ENCODE measurements at regions not wholly inside any gene's neighbourhood (a gene's known extent, or its start where the extent isn't known, plus 50 kb on each side); places are given as distances from the start of the nearest gene placed in this dataset.
"Not testable (repeated sequence)": the region's sequence is repeated elsewhere in the genome, so short reads cannot be mapped to it uniquely, and the experiment has no call there.

DNA sequence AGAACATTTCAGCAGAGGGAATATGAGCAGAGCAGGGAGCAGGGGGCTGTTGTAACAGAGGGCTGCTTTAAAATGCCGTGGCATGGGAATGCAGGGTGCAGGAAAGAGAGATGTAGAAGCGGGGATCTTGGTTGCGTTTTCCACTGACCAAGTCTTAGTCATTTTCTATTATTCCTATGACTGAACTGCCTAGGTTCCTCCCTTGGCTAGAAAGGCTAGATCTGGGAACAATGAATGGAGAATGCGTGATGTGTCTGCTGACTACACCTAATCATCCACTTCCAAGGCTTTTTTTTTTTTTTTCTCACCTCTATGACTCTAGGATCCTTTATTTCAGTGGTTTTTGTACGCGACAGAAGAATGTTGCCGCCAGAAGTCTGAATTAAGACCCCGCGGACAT is 607.4 kb upstream of the TBL1XR1 start:
- Histone ChIP-seq H3K27me3 (ENCODE audit: insufficient read depth, low read length) (no peaks in the 10 kb centered on the region), H3K4me2 (ENCODE audit: insufficient read depth, low read length) (no peak overlapping the region), H3K36me3 (ENCODE audit: insufficient read depth, low read length) (no peaks in the 10 kb centered on the region), H2AFZ (ENCODE audit: low read length) (peak overlapping the region; percentile 8), H3K79me2 (ENCODE audit: insufficient read depth, low read length) (no peaks in the 10 kb centered on the region), H3K27ac (ENCODE audit: low read depth, low read length) (no peak overlapping the region), H3K4me3 (ENCODE audit: insufficient read depth, low read length) (no peak overlapping the region), H3K9me3 (ENCODE audit: low read depth, low read length) (no peaks in the 10 kb centered on the region), H4K20me1 (ENCODE audit: insufficient read depth, low read length) (no peaks in the 10 kb centered on the region), H3K4me1 (ENCODE audit: insufficient read depth, low read length) (peaks cover 39% of the 10 kb centered on the region)
- TF ChIP-seq, protein P1, sequence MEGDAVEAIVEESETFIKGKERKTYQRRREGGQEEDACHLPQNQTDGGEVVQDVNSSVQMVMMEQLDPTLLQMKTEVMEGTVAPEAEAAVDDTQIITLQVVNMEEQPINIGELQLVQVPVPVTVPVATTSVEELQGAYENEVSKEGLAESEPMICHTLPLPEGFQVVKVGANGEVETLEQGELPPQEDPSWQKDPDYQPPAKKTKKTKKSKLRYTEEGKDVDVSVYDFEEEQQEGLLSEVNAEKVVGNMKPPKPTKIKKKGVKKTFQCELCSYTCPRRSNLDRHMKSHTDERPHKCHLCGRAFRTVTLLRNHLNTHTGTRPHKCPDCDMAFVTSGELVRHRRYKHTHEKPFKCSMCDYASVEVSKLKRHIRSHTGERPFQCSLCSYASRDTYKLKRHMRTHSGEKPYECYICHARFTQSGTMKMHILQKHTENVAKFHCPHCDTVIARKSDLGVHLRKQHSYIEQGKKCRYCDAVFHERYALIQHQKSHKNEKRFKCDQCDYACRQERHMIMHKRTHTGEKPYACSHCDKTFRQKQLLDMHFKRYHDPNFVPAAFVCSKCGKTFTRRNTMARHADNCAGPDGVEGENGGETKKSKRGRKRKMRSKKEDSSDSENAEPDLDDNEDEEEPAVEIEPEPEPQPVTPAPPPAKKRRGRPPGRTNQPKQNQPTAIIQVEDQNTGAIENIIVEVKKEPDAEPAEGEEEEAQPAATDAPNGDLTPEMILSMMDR (IDR thresholded peaks at IDR 0.05; ENCODE audit: extremely low read depth, low read depth, low read length), result no peak
- DNase-seq (ENCODE audit: insufficient read length, low spot score, missing footprints), result no peak

DNA sequence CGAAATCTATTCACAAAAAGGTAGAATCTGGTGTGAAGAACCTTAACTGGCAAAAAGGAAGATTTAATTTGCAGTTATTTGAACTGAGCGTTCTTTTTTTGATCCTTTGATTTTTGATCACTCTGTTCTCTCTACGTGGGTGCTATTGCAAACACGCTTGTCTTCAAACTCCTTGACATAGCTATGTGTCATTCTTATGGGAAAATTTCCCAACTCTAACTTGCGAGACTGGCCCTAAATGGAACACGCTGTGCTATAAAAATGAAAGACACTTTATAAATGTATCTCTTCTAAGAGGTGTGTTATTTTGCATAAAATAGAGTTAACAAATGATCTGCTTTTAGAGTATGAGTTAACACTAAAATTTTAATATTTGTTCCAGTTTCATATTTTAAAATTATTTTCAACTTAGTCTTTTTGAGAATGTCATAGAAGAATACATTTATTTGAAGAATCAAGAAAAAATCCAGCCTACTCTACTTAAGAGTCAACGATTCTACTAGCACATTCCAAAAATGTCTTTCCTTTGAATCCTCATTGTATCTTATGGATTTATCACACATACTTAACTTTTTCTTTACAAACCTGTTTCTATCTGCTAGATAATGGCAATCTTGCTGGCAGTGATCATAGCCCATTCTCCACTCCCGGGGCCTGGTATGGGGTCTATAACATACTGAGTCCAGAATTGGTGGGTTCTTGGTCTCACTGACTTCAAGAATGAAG is 610.0 kb upstream of the TBL1XR1 start:
- H3K79me2 ChIP-seq (ENCODE audit: insufficient read depth, low read length), result no peaks in the 10 kb centered on the region
- TF ChIP-seq, protein P1 (IDR thresholded peaks at IDR 0.05; ENCODE audit: extremely low read depth, low read depth, low read length), result no peak
- H3K27ac ChIP-seq (ENCODE audit: low read depth, low read length), result no peak overlapping the region
- H3K36me3 ChIP-seq (ENCODE audit: insufficient read depth, low read length), result no peaks in the 10 kb centered on the region
- no peak overlapping the region for H3K4me2 ChIP-seq (ENCODE audit: insufficient read depth, low read length)
- no peaks in the 10 kb centered on the region for H3K27me3 ChIP-seq (ENCODE audit: insufficient read depth, low read length)
- no peak for DNase-seq (ENCODE audit: insufficient read length, low spot score, missing footprints)
- H3K9me3 ChIP-seq (ENCODE audit: low read depth, low read length), result no peaks in the 10 kb centered on the region
- no peaks in the 10 kb centered on the region for H4K20me1 ChIP-seq (ENCODE audit: insufficient read depth, low read length)
- H2AFZ ChIP-seq (ENCODE audit: low read length), result no peak overlapping the region
- H3K4me3 ChIP-seq (ENCODE audit: insufficient read depth, low read length), result no peak overlapping the region
- peaks cover 20% of the 10 kb centered on the region for H3K4me1 ChIP-seq (ENCODE audit: insufficient read depth, low read length)

DNA sequence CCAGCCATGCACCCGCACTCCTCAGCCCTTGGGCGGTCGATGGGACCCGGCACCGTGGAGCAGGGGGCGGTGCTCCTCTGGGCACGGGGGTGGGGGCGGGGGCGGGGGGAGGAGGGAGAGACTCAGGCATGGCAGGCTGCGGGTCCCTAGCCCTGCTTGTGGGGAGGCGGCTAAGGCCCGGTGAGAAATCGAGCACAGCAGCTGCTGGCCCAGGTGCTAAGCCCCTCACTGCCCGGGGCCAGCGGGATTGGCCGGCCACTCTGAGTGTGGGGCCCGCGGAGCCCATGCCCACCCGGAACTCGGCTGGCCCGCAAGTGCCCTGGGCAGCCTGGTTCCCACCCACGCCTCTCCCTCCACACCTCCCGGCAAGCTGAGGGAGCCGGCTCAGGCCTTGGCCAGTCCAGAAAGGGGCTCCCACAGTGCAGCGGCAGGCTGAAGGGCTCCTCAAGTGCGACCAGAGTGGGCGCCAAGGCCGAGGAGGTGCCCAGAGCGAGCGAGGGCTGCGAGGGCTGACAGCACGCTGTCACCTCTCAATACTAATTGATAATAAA is 611.7 kb upstream of the TBL1XR1 start:
- not testable (repeated sequence) for H3K9me3 ChIP-seq (ENCODE audit: low read depth, low read length)

DNA sequence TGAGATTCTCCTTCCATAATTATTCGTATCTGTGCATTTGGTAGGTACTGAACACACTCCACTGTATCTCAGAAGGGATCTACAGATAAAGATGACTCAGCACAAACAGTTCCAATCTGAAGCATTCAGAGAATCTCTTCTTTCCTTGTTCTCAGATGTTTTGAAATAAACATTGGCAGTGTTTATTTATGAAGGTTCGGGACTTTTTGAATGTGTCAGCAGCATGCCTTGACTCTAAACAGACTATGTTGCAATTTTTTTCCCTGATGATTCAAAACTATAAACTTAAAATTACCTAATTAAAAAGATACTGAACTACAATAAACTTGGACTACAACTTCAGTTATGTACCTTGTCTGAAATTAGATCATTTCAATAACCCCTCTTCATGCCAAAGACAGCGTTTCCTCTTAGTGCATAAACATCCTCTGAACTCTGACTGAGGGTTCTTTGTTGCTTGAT is 612.9 kb upstream of the TBL1XR1 start:
- H3K27me3 ChIP-seq (ENCODE audit: insufficient read depth, low read length), result no peaks in the 10 kb centered on the region

More for the DNA sequence above, 611.7 kb upstream of the TBL1XR1 start:
- H3K36me3 ChIP-seq (ENCODE audit: insufficient read depth, low read length); H3K79me2 ChIP-seq (ENCODE audit: insufficient read depth, low read length); H4K20me1 ChIP-seq (ENCODE audit: insufficient read depth, low read length); H3K27me3 ChIP-seq (ENCODE audit: insufficient read depth, low read length); H2AFZ ChIP-seq (ENCODE audit: low read length); H3K4me2 ChIP-seq (ENCODE audit: insufficient read depth, low read length); H3K27ac ChIP-seq (ENCODE audit: low read depth, low read length); H3K4me3 ChIP-seq (ENCODE audit: insufficient read depth, low read length); H3K4me1 ChIP-seq (ENCODE audit: insufficient read depth, low read length); DNase-seq (ENCODE audit: insufficient read length, low spot score, missing footprints): not testable (repeated sequence)

More for the DNA sequence above, 612.9 kb upstream of the TBL1XR1 start:
- TF ChIP-seq, protein P1 (IDR thresholded peaks at IDR 0.05; ENCODE audit: extremely low read depth, low read depth, low read length), result no peak
- Histone ChIP-seq H3K27ac (ENCODE audit: low read depth, low read length) (peak overlapping the region; percentile 21), H3K9me3 (ENCODE audit: low read depth, low read length) (no peaks in the 10 kb centered on the region), H3K4me3 (ENCODE audit: insufficient read depth, low read length) (no peak overlapping the region), H3K4me1 (ENCODE audit: insufficient read depth, low read length) (peaks cover 3% of the 10 kb centered on the region), H3K4me2 (ENCODE audit: insufficient read depth, low read length) (no peak overlapping the region), H4K20me1 (ENCODE audit: insufficient read depth, low read length) (no peaks in the 10 kb centered on the region), H3K79me2 (ENCODE audit: insufficient read depth, low read length) (no peaks in the 10 kb centered on the region), H2AFZ (ENCODE audit: low read length) (no peak overlapping the region), H3K36me3 (ENCODE audit: insufficient read depth, low read length) (no peaks in the 10 kb centered on the region)
- no peak for DNase-seq (ENCODE audit: insufficient read length, low spot score, missing footprints)

All from osteoblast (primary cell).